B cell (primary cell): ENCODE measurements at regions not wholly inside any gene's neighbourhood (a gene's known extent, or its start where the extent isn't known, plus 50 kb on each side); places are given as distances from the start of the nearest gene placed in this dataset.

Source experiments
- ATAC-seq: fragments of 200-7000 bp; cut with Tn5 transposase; one replicate; pipeline ENCODE4 v1.10.0; 2021; ENCODE audit warnings: low read depth, mild to moderate bottlenecking, moderate number of reproducible peaks, moderate library complexity
- CTCF ChIA-PET: fragments of 350-600 bp; sonication (Branson Sonifier 250); formaldehyde crosslinking; loops from one replicate; lab custom pipeline; 2021; ENCODE audit warnings: antibody characterized with exemption, inconsistent platforms; lab: Charles Lee
- POLR2A ChIA-PET: fragments of 350-600 bp; sonication (Branson Sonifier 250); formaldehyde crosslinking; loops from one replicate; lab custom pipeline; 2021; ENCODE audit warnings: antibody characterized with exemption; lab: Charles Lee
- DNase-seq: peaks from one replicate; pipeline ENCODE4 v3.0.0; 2013
- H2AFZ ChIP-seq: 2 replicates; pipeline ENCODE4 v1.6.1; 2012; ENCODE audit warnings: mild to moderate bottlenecking, low read depth, low read length; ENCODE audit not compliant: insufficient read depth, poor library complexity, severe bottlenecking
- H3K27ac ChIP-seq, 2 donors: 1 replicate in 1 of 2; 2 replicates in 1 of 2; pipeline ENCODE4 v1.5.1; 2012 to 2013; ENCODE audit warnings: low read length in 2 of 2, mild to moderate bottlenecking in 2 of 2, moderate library complexity in 1 of 2
- H3K27me3 ChIP-seq, 4 experiments: fragments of 200-600 bp in 1 of 4; sonication (generic) in 1 of 4; replicated peaks in 1 of 4; 1 replicate in 2 of 4; 2 replicates in 2 of 4; pipeline versions ENCODE4 v1.6.1 to v1.7.0; 2013 to 2016; ENCODE audit warnings: low read length in 3 of 4, mild to moderate bottlenecking in 2 of 4, mixed read lengths in 1 of 4, moderate library complexity in 1 of 4; ENCODE audit not compliant: insufficient read depth in 4 of 4, control insufficient read depth in 3 of 4; ENCODE audit errors: control extremely low read depth in 1 of 4
- H3K36me3 ChIP-seq, 2 experiments: replicated peaks in 1 of 2; 1 replicate in 1 of 2; 2 replicates in 1 of 2; pipeline versions ENCODE4 v1.6.1 to v1.7.1; 2013; ENCODE audit warnings: low read length in 1 of 2; ENCODE audit not compliant: insufficient read depth in 2 of 2, control insufficient read depth in 1 of 2; ENCODE audit errors: control extremely low read depth in 1 of 2, extremely low read depth in 1 of 2
- H3K4me1 ChIP-seq, 2 donors: fragments of 200-600 bp in 1 of 2; sonication (generic) in 1 of 2; 1 replicate in 1 of 2; 2 replicates in 1 of 2; pipeline versions ENCODE4 v1.5.1 to v1.6.1; 2013 to 2017; ENCODE audit warnings: low read length in 2 of 2; ENCODE audit not compliant: control insufficient read depth in 2 of 2, insufficient read depth in 2 of 2
- H3K4me2 ChIP-seq: replicated peaks from 2 replicates; pipeline ENCODE3; 2012; ENCODE audit warnings: mild to moderate bottlenecking, low read depth, low read length; ENCODE audit not compliant: poor library complexity, severe bottlenecking
- H3K4me3 ChIP-seq, 5 experiments: fragments of 200-600 bp in 1 of 5; sonication (generic) in 1 of 5; 1 replicate in 3 of 5; 2 replicates in 2 of 5; pipeline versions ENCODE4 v1.5.1 to v1.7.0; 2011 to 2016; ENCODE audit warnings: low read length in 4 of 5, mild to moderate bottlenecking in 4 of 5, low read depth in 2 of 5, control low read depth in 1 of 5, moderate library complexity in 1 of 5; ENCODE audit not compliant: insufficient read depth in 1 of 5; ENCODE audit errors: control extremely low read depth in 1 of 5, extremely low read depth in 1 of 5
- H3K79me2 ChIP-seq: fragments of 200-600 bp; sonication (generic); one replicate; pipeline ENCODE4 v1.6.0; 2016; ENCODE audit warnings: low read length; ENCODE audit not compliant: control insufficient read depth, insufficient read depth
- H3K9ac ChIP-seq: fragments of 200-600 bp; sonication (generic); 2 replicates; pipeline ENCODE4 v1.6.1; 2017; ENCODE audit warnings: mild to moderate bottlenecking, low read length, moderate library complexity
- H3K9me3 ChIP-seq, 3 donors: one replicate each; pipeline versions ENCODE4 v1.6.1 to v1.7.1; 2013; ENCODE audit warnings: low read length in 2 of 3; ENCODE audit not compliant: control insufficient read depth in 2 of 3, insufficient read depth in 1 of 3; ENCODE audit errors: control extremely low read depth in 1 of 3
- H4K20me1 ChIP-seq: 2 replicates; pipeline ENCODE4 v1.6.0; 2012; ENCODE audit warnings: mild to moderate bottlenecking, low read length; ENCODE audit not compliant: insufficient read depth, control insufficient read depth, poor library complexity, severe bottlenecking
- H3K27ac Mint-ChIP-seq: one replicate; pipeline ENCODE4 v1.8.0; 2021; ENCODE audit warnings: mixed read lengths
- H3K27me3 Mint-ChIP-seq: one replicate; pipeline ENCODE4 v1.8.0; 2021; ENCODE audit warnings: mixed read lengths
- H3K4me1 Mint-ChIP-seq: one replicate; pipeline ENCODE4 v1.8.0; 2021; ENCODE audit warnings: mixed read lengths
- H3K4me3 Mint-ChIP-seq: one replicate; pipeline ENCODE4 v1.8.0; 2021; ENCODE audit warnings: mixed read lengths
- H3K9me3 Mint-ChIP-seq: one replicate; pipeline ENCODE4 v1.8.0; 2022; ENCODE audit warnings: mixed read lengths; ENCODE audit not compliant: insufficient read depth
- CTCF ChIP-seq: fragments of 200-600 bp; IDR thresholded peaks from one replicate; pipeline ENCODE4 v1.8.0; 2022; ENCODE audit warnings: antibody characterized with exemption, mild to moderate bottlenecking
- EZH2 ChIP-seq: IDR thresholded peaks from 2 replicates; pipeline ENCODE4 v1.6.1; 2012; ENCODE audit warnings: borderline replicate concordance, low read depth, mild to moderate bottlenecking, moderate library complexity, low read length; ENCODE audit not compliant: insufficient read depth, poor library complexity, severe bottlenecking
- WGBS: methylation state at CpG from one replicate; pipeline ENCODE4 v1.1.5; 2013; ENCODE audit warnings: missing lambda C conversion rate; ENCODE audit not compliant: insufficient coverage; 5-methylcytosine and 5-hydroxymethylcytosine counted together
- intact Hi-C: fragments of 100-400 bp; cut with micrococcal nuclease; formaldehyde crosslinking; loops from one replicate; pipeline ENCODE4 v1.10.0; 2022

DNA sequence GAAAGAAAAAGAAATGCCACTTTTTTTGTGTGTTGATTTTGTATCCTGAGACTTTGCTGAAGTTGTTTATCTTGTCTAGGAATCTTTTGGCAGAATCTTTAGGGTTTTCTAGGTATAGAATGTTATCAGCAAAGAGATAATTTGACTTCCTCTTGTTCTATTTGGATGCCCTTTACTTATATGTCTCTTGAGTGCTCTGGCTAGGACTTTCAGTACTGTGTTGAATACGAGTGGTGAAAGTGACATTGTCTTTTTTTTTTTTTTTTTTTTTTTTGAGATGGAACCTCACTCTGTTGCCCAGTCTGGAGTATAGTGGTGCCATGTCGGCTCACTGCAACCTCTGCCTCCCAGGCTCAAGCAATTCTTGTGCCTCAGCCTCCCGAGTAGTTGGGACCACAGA lies 64.7 kb upstream of the NPHP3 start:
- Mint-ChIP-seq H3K9me3 (no peaks in the 10 kb centered on the region), H3K4me3 (no peak overlapping the region), H3K4me1 (no peaks in the 10 kb centered on the region), H3K27me3 (peaks cover 15% of the 10 kb centered on the region), H3K27ac (no peak overlapping the region)
- TF ChIP-seq EZH2 (no peak), CTCF (no peak)
- ChIA-PET POLR2A (no interaction called here), CTCF (no interaction called here)
- intact Hi-C loops: no loop called here
- H3K4me3 ChIP-seq: no peak overlapping the region
- H3K36me3 ChIP-seq: no peaks in the 10 kb centered on the region
- DNase-seq (no peak), ATAC-seq (no peak)
- H2AFZ ChIP-seq: no peak overlapping the region
- no peak overlapping the region for H3K27ac ChIP-seq
- no peaks in the 10 kb centered on the region for H3K9me3 ChIP-seq
- H3K79me2 ChIP-seq: no peaks in the 10 kb centered on the region
- no peak overlapping the region for H3K9ac ChIP-seq
- H3K4me1 ChIP-seq: no peaks in the 10 kb centered on the region
- no peaks in the 10 kb centered on the region for H4K20me1 ChIP-seq
- 100% methylated on average over 1 of the region's 3 CpGs for WGBS
- H3K4me2 ChIP-seq: no peak overlapping the region
- H3K27me3 ChIP-seq: peaks cover 0 to 2% (median 0%) of the 10 kb centered on the region in 4 experiments

- Histone ChIP-seq H4K20me1 (no peaks in the 10 kb centered on the region), H3K36me3 (no peaks in the 10 kb centered on the region), H3K4me1 (no peaks in the 10 kb centered on the region), H3K27me3 (peaks cover 0 to 2% (median 0%) of the 10 kb centered on the region in 4 experiments), H3K9me3 (no peaks in the 10 kb centered on the region), H3K4me3 (no peak overlapping the region), H3K4me2 (no peak overlapping the region), H3K27ac (no peak overlapping the region), H3K9ac (no peak overlapping the region), H3K79me2 (no peaks in the 10 kb centered on the region), H2AFZ (no peak overlapping the region)
- ATAC-seq (no peak), DNase-seq (no peak)
- no peak for TF ChIP-seq EZH2
- 71% methylated on average over 2 of the region's 3 CpGs for WGBS
- Mint-ChIP-seq H3K4me3 (no peak overlapping the region), H3K27me3 (peaks cover 4% of the 10 kb centered on the region), H3K9me3 (no peaks in the 10 kb centered on the region), H3K4me1 (no peaks in the 10 kb centered on the region), H3K27ac (no peak overlapping the region)
- ChIA-PET POLR2A (no interaction called here), CTCF (no interaction called here)
- intact Hi-C loops: no loop called here
Observed at GRCh38 chr3:132785292-132785691, 63.1 kb upstream of the NPHP3 start.
